ENCODE measurements at regions not wholly inside any gene's neighbourhood (a gene's known extent, or its start where the extent isn't known, plus 50 kb on each side); places are given as distances from the start of the nearest gene placed in this dataset.

DNA sequence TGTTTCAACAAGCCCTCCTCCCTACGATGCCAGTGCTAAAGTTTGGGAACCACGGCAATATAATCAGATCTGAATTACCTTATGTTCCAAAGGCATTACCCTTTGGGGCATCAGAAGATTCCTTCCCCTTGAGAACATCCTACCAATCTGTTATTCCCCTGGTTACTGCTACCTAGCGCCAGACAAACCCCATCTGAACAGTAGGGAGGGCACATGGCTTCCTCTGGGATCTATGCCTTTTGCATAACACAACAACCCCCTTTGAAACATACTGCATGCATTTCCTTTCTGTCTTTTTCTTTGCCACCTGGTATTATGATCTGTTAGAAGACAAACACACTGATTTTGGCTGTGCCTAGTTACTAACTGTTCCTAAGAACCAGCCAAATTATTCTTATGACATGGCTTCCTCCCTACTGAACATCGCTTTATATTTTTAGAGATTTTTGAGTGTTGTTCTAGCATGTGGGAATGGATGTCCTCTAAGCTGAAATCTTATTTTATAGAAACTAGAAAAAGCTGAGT, 103.9 kb upstream of the DAPK1 start:
- Histone ChIP-seq H3K27ac (no peak overlapping the region), H3K27me3 (ENCODE audit: insufficient read depth in 3 of 3, low read length in 2 of 3) (no peaks in the 10 kb centered on the region), H3K4me1 (no peaks in the 10 kb centered on the region), H3K4me3 (no peak overlapping the region), H3K9me3 (no peaks in the 10 kb centered on the region), H3K36me3 (ENCODE audit: insufficient read depth in 1 of 2, low read depth in 1 of 2) (no peaks in the 10 kb centered on the region)
- WGBS, 3 donors = 87 to 90% (median 87%) methylated on average over 4 of the region's 4 CpGs
- intact Hi-C loops (cut with DNase I) = no loop called here
- ATAC-seq (no peak), DNase-seq (no peak)
- TF ChIP-seq, protein P1, sequence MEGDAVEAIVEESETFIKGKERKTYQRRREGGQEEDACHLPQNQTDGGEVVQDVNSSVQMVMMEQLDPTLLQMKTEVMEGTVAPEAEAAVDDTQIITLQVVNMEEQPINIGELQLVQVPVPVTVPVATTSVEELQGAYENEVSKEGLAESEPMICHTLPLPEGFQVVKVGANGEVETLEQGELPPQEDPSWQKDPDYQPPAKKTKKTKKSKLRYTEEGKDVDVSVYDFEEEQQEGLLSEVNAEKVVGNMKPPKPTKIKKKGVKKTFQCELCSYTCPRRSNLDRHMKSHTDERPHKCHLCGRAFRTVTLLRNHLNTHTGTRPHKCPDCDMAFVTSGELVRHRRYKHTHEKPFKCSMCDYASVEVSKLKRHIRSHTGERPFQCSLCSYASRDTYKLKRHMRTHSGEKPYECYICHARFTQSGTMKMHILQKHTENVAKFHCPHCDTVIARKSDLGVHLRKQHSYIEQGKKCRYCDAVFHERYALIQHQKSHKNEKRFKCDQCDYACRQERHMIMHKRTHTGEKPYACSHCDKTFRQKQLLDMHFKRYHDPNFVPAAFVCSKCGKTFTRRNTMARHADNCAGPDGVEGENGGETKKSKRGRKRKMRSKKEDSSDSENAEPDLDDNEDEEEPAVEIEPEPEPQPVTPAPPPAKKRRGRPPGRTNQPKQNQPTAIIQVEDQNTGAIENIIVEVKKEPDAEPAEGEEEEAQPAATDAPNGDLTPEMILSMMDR (IDR thresholded peaks at IDR 0.05) = no peak

GRCh38 chr9:87395804-87396479, 101.7 kb upstream of the DAPK1 start:
- TF ChIP-seq, protein P1 (IDR thresholded peaks at IDR 0.05) = no peak
- ATAC-seq = no peak

GRCh38 chr9:87401681-87402080, 96.0 kb upstream of the DAPK1 start:
- H3K36me3 ChIP-seq (ENCODE audit: insufficient read depth in 1 of 2, low read depth in 1 of 2) = no peaks in the 10 kb centered on the region
- ATAC-seq (no peak), DNase-seq (no peak)
- H3K9me3 ChIP-seq = no peaks in the 10 kb centered on the region
- no peaks in the 10 kb centered on the region for H3K27me3 ChIP-seq (ENCODE audit: insufficient read depth in 3 of 3, low read length in 2 of 3)
- no peaks in the 10 kb centered on the region for H3K4me1 ChIP-seq
- intact Hi-C loops (cut with DNase I) = no loop called here
- H3K4me3 ChIP-seq = no peak overlapping the region
- TF ChIP-seq, protein P1 (IDR thresholded peaks at IDR 0.05) = no peak
- no peak overlapping the region for H3K27ac ChIP-seq
- WGBS, 3 donors = 84 to 93% (median 85%) methylated on average over 7 of the region's 7 CpGs

More at GRCh38 chr9:87395804-87396479, 101.7 kb upstream of the DAPK1 start:
- Histone ChIP-seq H3K4me1 (no peaks in the 10 kb centered on the region), H3K36me3 (ENCODE audit: insufficient read depth in 1 of 2, low read depth in 1 of 2) (no peaks in the 10 kb centered on the region), H3K9me3 (no peaks in the 10 kb centered on the region), H3K27me3 (ENCODE audit: insufficient read depth in 3 of 3, low read length in 2 of 3) (no peaks in the 10 kb centered on the region), H3K4me3 (no peak overlapping the region), H3K27ac (no peak overlapping the region)
- no peak for DNase-seq
- 63 to 65% (median 63%) methylated on average over 11 of the region's 11 CpGs for WGBS, 3 donors
- intact Hi-C loops (cut with DNase I) = no loop called here

GRCh38 chr9:87402537-87402936, 95.1 kb upstream of the DAPK1 start:
- TF ChIP-seq, protein P1 (IDR thresholded peaks at IDR 0.05) = no peak
- ATAC-seq = no peak

More at GRCh38 chr9:87402537-87402936, 95.1 kb upstream of the DAPK1 start:
- Histone ChIP-seq H3K4me3 (no peak overlapping the region), H3K27me3 (ENCODE audit: insufficient read depth in 3 of 3, low read length in 2 of 3) (no peaks in the 10 kb centered on the region), H3K27ac (no peak overlapping the region), H3K9me3 (no peaks in the 10 kb centered on the region), H3K4me1 (no peaks in the 10 kb centered on the region), H3K36me3 (ENCODE audit: insufficient read depth in 1 of 2, low read depth in 1 of 2) (no peaks in the 10 kb centered on the region)
- DNase-seq = no peak
- intact Hi-C loops (cut with DNase I) = no loop called here
- 87 to 96% (median 91%) methylated on average over 3 of the region's 3 CpGs for WGBS, 3 donors

Data from psoas muscle (tissue), 7 donors.